HEK293T (cell line): ENCODE measurements at regions not wholly inside any gene's neighbourhood (a gene's known extent, or its start where the extent isn't known, plus 50 kb on each side); places are given as distances from the start of the nearest gene placed in this dataset.

Source experiments
- ARNT ChIP-seq: fragments of 450-650 bp; IDR thresholded peaks from 2 replicates; pipeline ENCODE4 v1.6.1; 2017; ENCODE audit warnings: mild to moderate bottlenecking
- BHLHE40 ChIP-seq: fragments of 450-650 bp; IDR thresholded peaks from 2 replicates; pipeline ENCODE4 v1.6.1; 2016; ENCODE audit warnings: mild to moderate bottlenecking, moderate library complexity, borderline replicate concordance
- CTBP1 ChIP-seq: fragments of 450-650 bp; IDR thresholded peaks from 2 replicates; pipeline ENCODE4 v1.6.1; 2016; ENCODE audit warnings: borderline replicate concordance
- ELF4 ChIP-seq: fragments of 450-650 bp; IDR thresholded peaks from 2 replicates; pipeline ENCODE4 v1.6.1; 2017; ENCODE audit warnings: antibody characterized with exemption
- FOXA1 ChIP-seq: fragments of 450-650 bp; IDR thresholded peaks from 2 replicates; pipeline ENCODE4 v1.6.1; 2016; ENCODE audit warnings: mild to moderate bottlenecking
- FOXK2 ChIP-seq: fragments of 450-650 bp; IDR thresholded peaks from 2 replicates; pipeline ENCODE4 v1.6.1; 2016; ENCODE audit warnings: mild to moderate bottlenecking
- FOXM1 ChIP-seq: fragments of 450-650 bp; IDR thresholded peaks from 2 replicates; pipeline ENCODE4 v1.6.1; 2017; ENCODE audit warnings: mild to moderate bottlenecking, borderline replicate concordance
- L3MBTL2 ChIP-seq: fragments of 450-650 bp; conservative IDR thresholded peaks from 2 replicates; pipeline ENCODE4 v1.6.1; 2016; ENCODE audit warnings: mild to moderate bottlenecking
- LEF1 ChIP-seq: fragments of 450-650 bp; IDR thresholded peaks from 2 replicates; pipeline ENCODE4 v1.6.1; 2017; ENCODE audit warnings: mild to moderate bottlenecking, borderline replicate concordance
- NFRKB ChIP-seq: fragments of 450-650 bp; IDR thresholded peaks from 2 replicates; pipeline ENCODE4 v1.6.1; 2016; ENCODE audit warnings: mild to moderate bottlenecking, moderate library complexity
- SP1 ChIP-seq: fragments of 450-650 bp; IDR thresholded peaks from 2 replicates; pipeline ENCODE4 v1.6.1; 2017
- SUZ12 ChIP-seq: fragments of 450-650 bp; IDR thresholded peaks from 2 replicates; pipeline ENCODE4 v1.6.1; 2016; ENCODE audit warnings: mild to moderate bottlenecking
- TF ChIP-seq, protein P1 (sequence below): fragments of 450-650 bp; IDR thresholded peaks from 2 replicates; pipeline ENCODE4 v1.6.1; 2016

DNA sequence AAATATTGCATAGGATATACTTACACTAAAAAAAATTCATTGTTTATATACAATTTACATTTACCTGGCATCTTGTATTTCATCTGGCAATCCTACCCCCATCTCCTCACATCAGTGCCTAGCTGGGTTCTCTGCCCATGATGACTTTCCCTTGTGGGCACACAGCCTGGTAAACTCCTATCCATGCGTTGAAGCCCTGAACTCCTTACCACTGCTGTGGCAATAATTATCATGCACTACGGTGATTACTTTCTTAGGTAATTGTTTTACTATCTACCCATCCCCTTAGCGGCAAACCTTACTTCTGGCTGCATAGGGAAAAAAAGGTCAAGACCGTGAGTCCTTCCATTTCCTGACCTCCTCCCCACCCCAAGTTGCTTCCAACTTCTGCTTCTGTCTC, 63.6 kb upstream of the DAB2IP start:
- TF ChIP-seq, protein P1, sequence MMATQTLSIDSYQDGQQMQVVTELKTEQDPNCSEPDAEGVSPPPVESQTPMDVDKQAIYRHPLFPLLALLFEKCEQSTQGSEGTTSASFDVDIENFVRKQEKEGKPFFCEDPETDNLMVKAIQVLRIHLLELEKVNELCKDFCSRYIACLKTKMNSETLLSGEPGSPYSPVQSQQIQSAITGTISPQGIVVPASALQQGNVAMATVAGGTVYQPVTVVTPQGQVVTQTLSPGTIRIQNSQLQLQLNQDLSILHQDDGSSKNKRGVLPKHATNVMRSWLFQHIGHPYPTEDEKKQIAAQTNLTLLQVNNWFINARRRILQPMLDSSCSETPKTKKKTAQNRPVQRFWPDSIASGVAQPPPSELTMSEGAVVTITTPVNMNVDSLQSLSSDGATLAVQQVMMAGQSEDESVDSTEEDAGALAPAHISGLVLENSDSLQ, result no peak
- TF ChIP-seq FOXK2, result no peak
- no peak for TF ChIP-seq L3MBTL2
- TF ChIP-seq FOXA1, result no peak
- no peak for TF ChIP-seq ELF4
- TF ChIP-seq NFRKB, result no peak
- TF ChIP-seq SP1, result no peak
- TF ChIP-seq BHLHE40, result no peak
- no peak for TF ChIP-seq SUZ12
- TF ChIP-seq FOXM1, result no peak
- no peak for TF ChIP-seq CTBP1
- no peak for TF ChIP-seq ARNT
- TF ChIP-seq LEF1, result no peak
